Raji (cell line): ENCODE measurements at regions not wholly inside any gene's neighbourhood (a gene's known extent, or its start where the extent isn't known, plus 50 kb on each side); places are given as distances from the start of the nearest gene placed in this dataset.

Source experiments
- POLR2A ChIP-seq: IDR thresholded peaks from 2 replicates; pipeline ENCODE4 v1.6.1; 2011; ENCODE audit warnings: low read depth, low read length, control low read depth; ENCODE audit not compliant: insufficient read depth

- no peak for TF ChIP-seq POLR2A
Observed at GRCh38 chr1:188022661-188023060, 1193.9 kb downstream of the PLA2G4A start.

GRCh38 chr1:188023206-188023605 is 1194.5 kb downstream of the PLA2G4A start:
- TF ChIP-seq POLR2A: no peak

GRCh38 chr1:188027613-188028012 is 1198.9 kb downstream of the PLA2G4A start:
- no peak for TF ChIP-seq POLR2A

- TF ChIP-seq POLR2A: no peak
Observed at GRCh38 chr1:188043536-188044245, 1214.9 kb downstream of the PLA2G4A start.

GRCh38 chr1:188050250-188050649 is 1221.5 kb downstream of the PLA2G4A start:
- TF ChIP-seq POLR2A: no peak

- TF ChIP-seq POLR2A: no peak
Observed at GRCh38 chr1:188056011-188056410, 1227.3 kb downstream of the PLA2G4A start.

GRCh38 chr1:188058801-188059200 is 1230.1 kb downstream of the PLA2G4A start:
- TF ChIP-seq POLR2A: no peak

- TF ChIP-seq POLR2A: no peak
Observed at GRCh38 chr1:188061881-188062280, 1233.1 kb downstream of the PLA2G4A start.

- no peak for TF ChIP-seq POLR2A
Observed at GRCh38 chr1:188062456-188062855, 1233.7 kb downstream of the PLA2G4A start.

GRCh38 chr1:188065917-188066316 is 1237.2 kb downstream of the PLA2G4A start:
- TF ChIP-seq POLR2A: no peak

- no peak for TF ChIP-seq POLR2A
Observed at GRCh38 chr1:188070848-188071247, 1242.1 kb downstream of the PLA2G4A start.

GRCh38 chr1:188089015-188089414 is 1260.3 kb downstream of the PLA2G4A start:
- TF ChIP-seq POLR2A: no peak

- no peak for TF ChIP-seq POLR2A
Observed at GRCh38 chr1:188089461-188089860, 1260.7 kb downstream of the PLA2G4A start.

- TF ChIP-seq POLR2A: no peak
Observed at GRCh38 chr1:188096521-188096920, 1267.8 kb downstream of the PLA2G4A start.

- TF ChIP-seq POLR2A: no peak
Observed at GRCh38 chr1:188117436-188117835, 1288.7 kb downstream of the PLA2G4A start.

- no peak for TF ChIP-seq POLR2A
Observed at GRCh38 chr1:188122646-188123045, 1293.9 kb downstream of the PLA2G4A start.

GRCh38 chr1:188127507-188127906 is 1298.8 kb downstream of the PLA2G4A start:
- no peak for TF ChIP-seq POLR2A
